Duodenal mucosa (tissue), 2 donors: ENCODE measurements at regions not wholly inside any gene's neighbourhood (a gene's known extent, or its start where the extent isn't known, plus 50 kb on each side); places are given as distances from the start of the nearest gene placed in this dataset.

Source experiments
- H3K27ac ChIP-seq: one replicate; pipeline ENCODE4 v1.7.0; 2013; ENCODE audit warnings: low read depth, low read length
- H3K27me3 ChIP-seq, 2 donors: one replicate each; pipeline ENCODE4 v1.7.0; 2013; ENCODE audit warnings: low read length in 2 of 2, control low read depth in 1 of 2; ENCODE audit not compliant: insufficient read depth in 2 of 2, control insufficient read depth in 1 of 2
- H3K36me3 ChIP-seq, 2 donors: one replicate each; pipeline ENCODE4 v1.7.0; 2013; ENCODE audit warnings: low read length in 2 of 2, control low read depth in 1 of 2; ENCODE audit not compliant: insufficient read depth in 2 of 2, control insufficient read depth in 1 of 2
- H3K4me1 ChIP-seq, 2 donors: one replicate each; pipeline ENCODE4 v1.7.0; 2013; ENCODE audit warnings: low read length in 2 of 2, control low read depth in 1 of 2; ENCODE audit not compliant: insufficient read depth in 2 of 2, control insufficient read depth in 1 of 2
- H3K4me3 ChIP-seq, 2 donors: one replicate each; pipeline ENCODE4 v1.7.0; 2013; ENCODE audit warnings: low read length in 2 of 2, low read depth in 1 of 2
- H3K9ac ChIP-seq, 2 donors: one replicate each; pipeline ENCODE4 v1.7.0; 2013; ENCODE audit warnings: low read length in 2 of 2, low read depth in 1 of 2
- H3K9me3 ChIP-seq, 2 donors: one replicate each; pipeline ENCODE4 v1.7.0; 2013; ENCODE audit warnings: low read length in 2 of 2, control low read depth in 1 of 2; ENCODE audit not compliant: control insufficient read depth in 1 of 2

DNA sequence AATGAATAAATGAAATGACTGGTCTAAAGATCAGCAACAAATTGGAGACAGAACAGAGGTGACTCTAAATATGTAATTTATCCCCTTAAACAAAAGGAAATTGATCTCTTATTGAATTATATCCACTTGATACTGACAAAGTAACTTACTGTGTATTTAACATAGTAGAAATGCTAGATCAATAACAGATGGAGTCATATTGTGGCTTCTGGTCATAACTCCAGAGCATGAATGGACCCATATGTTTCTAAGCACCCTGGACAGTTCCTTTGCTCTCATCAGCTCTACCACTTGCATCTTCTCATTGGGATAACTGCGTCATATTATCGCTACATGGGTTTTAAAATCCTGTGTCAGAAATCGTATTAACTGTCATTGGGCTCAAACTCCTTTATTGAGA lies 222.3 kb downstream of the ETS1 start:
- Histone ChIP-seq H3K4me3 (no peak overlapping the region), H3K36me3 (no peaks in the 10 kb centered on the region), H3K27me3 (no peaks in the 10 kb centered on the region), H3K27ac (no peak overlapping the region), H3K9me3 (no peaks in the 10 kb centered on the region), H3K4me1 (peaks cover 5 to 9% of the 10 kb centered on the region in 2 donors), H3K9ac (no peak overlapping the region)

DNA sequence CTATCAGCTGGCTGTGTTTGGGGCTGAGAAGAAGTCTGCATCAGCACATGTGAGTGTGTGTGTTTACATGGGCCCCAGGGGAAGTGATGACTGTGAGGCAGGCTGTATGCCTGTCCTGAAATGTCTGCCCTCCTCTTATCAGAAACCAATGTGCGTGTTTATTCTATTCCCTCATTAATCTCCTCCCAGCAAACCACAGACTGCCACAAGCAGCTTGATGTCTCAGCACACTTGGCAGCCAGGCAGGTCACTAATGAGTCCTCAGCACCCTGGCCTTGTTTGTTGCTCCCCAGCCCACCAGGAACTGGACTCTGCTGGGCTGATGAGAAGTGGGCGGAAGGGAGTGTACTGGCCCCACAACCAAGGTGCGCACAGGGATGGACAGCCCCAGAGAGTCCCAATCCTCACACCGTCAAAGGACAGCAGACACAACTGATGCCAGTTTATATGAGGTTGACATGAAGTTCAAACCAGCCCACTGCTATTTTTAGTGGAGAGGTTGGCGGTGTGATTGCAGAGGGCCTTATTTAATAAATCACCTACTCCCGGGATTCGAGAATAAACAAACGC lies 225.8 kb downstream of the ETS1 start:
- no peaks in the 10 kb centered on the region for H3K9me3 ChIP-seq
- H3K9ac ChIP-seq: no peak overlapping the region
- H3K36me3 ChIP-seq: no peaks in the 10 kb centered on the region
- no peak overlapping the region for H3K4me3 ChIP-seq
- no peaks in the 10 kb centered on the region for H3K27me3 ChIP-seq
- no peak overlapping the region for H3K27ac ChIP-seq
- peaks cover 5 to 9% of the 10 kb centered on the region in 2 donors for H3K4me1 ChIP-seq

DNA sequence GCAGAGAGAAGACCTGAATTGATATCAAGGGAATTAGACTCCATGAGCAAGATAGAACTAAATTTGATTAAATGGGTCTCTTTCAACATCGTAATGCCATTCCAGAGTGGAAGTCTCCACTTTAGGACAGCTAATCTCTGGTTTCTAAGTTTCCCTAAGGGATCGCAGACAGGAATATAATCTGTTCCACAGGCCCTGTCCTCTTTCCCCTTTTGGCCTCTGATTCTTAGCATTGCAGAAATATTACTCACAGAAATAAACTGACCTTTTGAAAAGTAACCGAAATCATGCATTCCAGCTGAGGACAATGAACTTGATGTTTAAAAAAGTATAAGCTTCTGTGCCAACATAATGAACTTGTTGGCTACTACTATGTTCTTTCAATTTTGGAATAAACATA lies 227.8 kb downstream of the ETS1 start:
- H3K4me3 ChIP-seq: no peak overlapping the region
- no peaks in the 10 kb centered on the region for H3K27me3 ChIP-seq
- H3K9ac ChIP-seq: no peak overlapping the region
- peaks cover 5 to 9% of the 10 kb centered on the region in 2 donors for H3K4me1 ChIP-seq
- H3K9me3 ChIP-seq: no peaks in the 10 kb centered on the region
- H3K27ac ChIP-seq: no peak overlapping the region
- H3K36me3 ChIP-seq: no peaks in the 10 kb centered on the region

DNA sequence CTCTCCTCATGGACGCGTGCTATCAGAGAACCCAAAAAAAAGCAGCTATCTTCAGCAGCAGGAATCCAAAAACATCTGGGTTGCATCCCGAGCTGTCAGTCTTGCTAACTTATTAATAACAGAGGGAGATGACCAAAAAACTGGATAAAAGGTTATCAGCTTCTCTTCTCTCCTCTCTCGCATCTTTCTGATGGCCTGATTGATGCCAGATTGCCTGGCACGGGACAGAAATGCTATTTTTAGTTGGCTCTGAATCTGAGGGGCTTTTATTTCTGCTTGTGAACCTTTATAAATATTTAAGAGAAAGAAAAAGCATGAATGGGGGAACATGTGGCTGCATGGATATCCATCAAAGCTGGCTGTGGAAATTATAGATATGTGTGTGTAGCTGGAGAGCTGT lies 230.3 kb downstream of the ETS1 start:
- Histone ChIP-seq H3K27ac (no peak overlapping the region), H3K9me3 (no peaks in the 10 kb centered on the region), H3K27me3 (no peaks in the 10 kb centered on the region), H3K9ac (no peak overlapping the region), H3K4me1 (peaks cover 5 to 9% of the 10 kb centered on the region in 2 donors), H3K4me3 (no peak overlapping the region), H3K36me3 (no peaks in the 10 kb centered on the region)

DNA sequence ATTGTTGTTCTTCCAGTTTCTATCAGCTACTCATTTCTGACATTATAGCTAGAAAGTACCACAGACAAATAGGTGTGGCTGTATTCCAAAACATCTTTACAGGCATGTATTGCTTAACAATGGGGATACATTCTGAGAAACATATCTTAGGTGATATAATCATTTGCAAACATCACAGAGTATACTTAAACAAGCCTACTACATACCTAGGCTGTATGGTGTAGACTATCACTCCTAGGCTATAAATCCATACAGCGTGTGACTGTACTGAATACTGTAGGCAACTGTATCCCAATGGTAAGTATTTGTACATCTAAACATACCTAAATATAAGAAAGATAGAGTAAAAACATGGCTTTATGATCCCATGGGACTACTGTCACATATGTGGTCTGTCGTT lies 231.8 kb downstream of the ETS1 start:
- Histone ChIP-seq H3K36me3 (no peaks in the 10 kb centered on the region), H3K9me3 (no peaks in the 10 kb centered on the region), H3K4me1 (no peaks in the 10 kb centered on the region), H3K4me3 (no peak overlapping the region), H3K27me3 (no peaks in the 10 kb centered on the region), H3K27ac (no peak overlapping the region), H3K9ac (no peak overlapping the region)

DNA sequence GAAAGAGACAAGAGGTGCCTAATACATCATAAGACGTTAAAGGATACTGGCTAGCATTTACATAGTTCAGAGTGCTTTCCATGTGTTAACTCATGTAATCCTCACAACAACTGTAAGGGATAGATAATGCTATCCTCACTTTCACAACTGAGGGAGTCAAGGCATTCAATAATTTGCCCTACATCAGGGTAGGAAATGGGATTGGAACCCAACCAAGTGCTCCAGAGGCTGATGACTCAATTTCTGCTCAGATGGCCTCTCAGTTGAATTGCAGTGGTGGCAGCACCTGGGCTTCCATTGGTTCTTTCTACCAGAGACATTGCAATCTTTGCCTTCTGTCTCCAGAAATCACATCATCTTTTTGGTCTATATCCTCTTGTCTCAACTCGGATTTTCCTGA lies 232.9 kb downstream of the ETS1 start:
- Histone ChIP-seq H3K27ac (no peak overlapping the region), H3K36me3 (no peaks in the 10 kb centered on the region), H3K4me1 (no peaks in the 10 kb centered on the region), H3K27me3 (no peaks in the 10 kb centered on the region), H3K9ac (no peak overlapping the region), H3K4me3 (no peak overlapping the region), H3K9me3 (no peaks in the 10 kb centered on the region)

DNA sequence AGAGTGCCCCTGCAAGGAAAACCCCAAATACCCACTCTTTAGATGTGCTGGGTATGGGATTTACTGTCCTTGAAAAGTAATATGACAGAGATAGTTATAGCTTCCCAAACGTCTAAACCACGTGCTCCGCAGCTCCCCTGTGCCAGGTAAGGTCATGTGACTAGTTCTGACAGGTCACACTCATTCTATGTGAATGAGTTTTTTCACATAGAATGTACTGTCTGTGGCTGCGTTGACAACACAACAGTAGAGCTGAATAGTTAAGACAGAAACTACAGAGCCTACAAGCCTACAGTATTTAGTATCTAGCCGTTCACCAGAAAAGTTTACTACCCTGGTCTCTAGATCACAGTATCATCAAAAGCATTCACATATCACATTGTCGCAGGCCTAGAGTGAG lies 236.2 kb downstream of the ETS1 start:
- H3K27me3 ChIP-seq: no peaks in the 10 kb centered on the region
- H3K4me1 ChIP-seq: peaks cover 4 to 5% of the 10 kb centered on the region in 2 donors
- H3K4me3 ChIP-seq: no peak overlapping the region
- no peak overlapping the region for H3K9ac ChIP-seq
- no peaks in the 10 kb centered on the region for H3K36me3 ChIP-seq
- no peaks in the 10 kb centered on the region for H3K9me3 ChIP-seq
- no peak overlapping the region for H3K27ac ChIP-seq

DNA sequence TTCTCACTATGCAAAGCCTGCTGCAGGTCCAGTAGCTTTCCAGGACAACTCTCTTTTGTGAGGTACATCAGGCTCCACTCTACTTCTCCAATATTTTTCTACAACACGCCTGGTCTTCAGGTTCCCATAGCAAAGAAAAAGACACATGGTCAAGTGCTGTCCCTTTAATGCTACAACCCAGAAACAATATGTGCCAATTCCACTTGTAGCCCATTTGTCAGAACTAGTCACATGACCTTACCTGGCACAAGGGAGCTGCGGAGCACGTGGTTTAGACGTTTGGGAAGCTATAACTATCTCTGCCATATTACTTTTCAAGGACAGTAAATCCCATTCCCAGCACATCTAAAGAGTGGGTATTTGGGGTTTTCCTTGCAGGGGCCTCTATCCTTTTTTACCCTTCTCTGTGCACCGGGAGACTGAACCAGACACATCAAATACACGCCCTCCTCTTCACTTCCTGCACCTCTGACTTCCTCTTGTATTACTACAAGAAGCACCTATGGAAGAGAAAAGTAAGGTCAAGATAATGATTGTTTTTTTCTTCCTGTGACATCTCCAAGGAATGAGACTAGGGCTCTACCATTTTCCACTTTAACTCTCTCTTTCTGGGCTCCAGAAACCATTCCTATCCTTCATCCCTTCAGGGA lies 237.6 kb downstream of the ETS1 start:
- Histone ChIP-seq H3K4me1 (peaks cover 6 to 8% of the 10 kb centered on the region in 2 donors), H3K27ac (no peak overlapping the region), H3K36me3 (no peaks in the 10 kb centered on the region), H3K9me3 (no peaks in the 10 kb centered on the region), H3K4me3 (no peak overlapping the region), H3K9ac (no peak overlapping the region), H3K27me3 (no peaks in the 10 kb centered on the region)

DNA sequence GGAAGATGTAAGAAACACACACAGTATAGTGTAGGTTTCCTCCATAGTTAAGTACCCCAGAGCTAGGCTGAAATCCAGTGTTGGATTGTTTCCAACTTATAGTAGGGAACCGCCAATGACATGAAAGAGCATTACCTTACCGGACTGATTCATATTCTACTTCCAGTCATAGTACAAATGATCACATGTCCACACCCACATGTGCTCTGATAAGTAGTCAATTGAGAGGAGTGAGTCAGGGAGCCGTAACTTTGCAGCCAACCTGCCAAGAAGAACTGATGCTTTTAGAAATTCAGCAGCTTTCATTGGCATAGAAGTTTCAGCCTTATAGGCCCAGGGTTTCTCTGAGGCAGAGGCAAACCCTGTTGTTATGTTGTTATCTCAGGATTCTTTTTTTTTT lies 240.6 kb downstream of the ETS1 start:
- Histone ChIP-seq H3K9me3 (no peaks in the 10 kb centered on the region), H3K9ac (no peak overlapping the region), H3K27me3 (no peaks in the 10 kb centered on the region), H3K4me1 (peaks cover 23 to 24% of the 10 kb centered on the region in 2 donors), H3K36me3 (no peaks in the 10 kb centered on the region), H3K27ac (no peak overlapping the region), H3K4me3 (no peak overlapping the region)

DNA sequence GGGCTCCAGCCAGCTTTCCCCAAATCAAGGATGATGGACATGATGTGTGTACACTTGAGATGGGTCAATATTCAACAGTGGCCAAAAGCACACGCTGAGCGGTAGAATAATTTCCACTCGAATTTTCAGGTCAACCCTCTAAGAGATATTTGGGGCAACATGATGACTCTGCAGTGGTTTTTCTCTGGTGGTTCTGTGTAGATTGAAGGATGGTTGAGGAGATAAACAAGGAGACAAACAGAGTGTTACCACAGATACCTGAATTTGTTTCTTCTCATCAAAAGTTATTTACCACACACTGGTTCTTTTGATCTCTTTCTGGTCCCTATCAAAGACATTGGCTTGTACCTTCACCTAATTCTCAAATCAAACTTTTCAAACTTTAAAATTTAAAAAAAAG lies 242.0 kb downstream of the ETS1 start:
- Histone ChIP-seq H3K4me3 (no peak overlapping the region), H3K27me3 (no peaks in the 10 kb centered on the region), H3K27ac (no peak overlapping the region), H3K36me3 (no peaks in the 10 kb centered on the region), H3K9ac (no peak overlapping the region), H3K9me3 (no peaks in the 10 kb centered on the region), H3K4me1 (peaks cover 28 to 29% of the 10 kb centered on the region in 2 donors)
